Activated CD8-positive, alpha-beta memory T cell treated with anti-CD3 and anti-CD28 coated beads, Interleukin-2, amount 50 U/mL, for 4 hours (primary cell): ENCODE measurements at regions not wholly inside any gene's neighbourhood (a gene's known extent, or its start where the extent isn't known, plus 50 kb on each side); places are given as distances from the start of the nearest gene placed in this dataset.

ENCODE experiments used
- DNase-seq: peaks from one replicate; pipeline ENCODE4 v3.0.0-alpha.2; 2020

GRCh38 chr2:83596592-83597282, 862.3 kb downstream of the SUCLG1 start:
- DNase-seq, result no peak

- DNase-seq, result no peak
Observed at GRCh38 chr2:83595926-83596325, 863.2 kb downstream of the SUCLG1 start.

GRCh38 chr2:83595121-83595690, 863.9 kb downstream of the SUCLG1 start:
- no peak for DNase-seq

DNA sequence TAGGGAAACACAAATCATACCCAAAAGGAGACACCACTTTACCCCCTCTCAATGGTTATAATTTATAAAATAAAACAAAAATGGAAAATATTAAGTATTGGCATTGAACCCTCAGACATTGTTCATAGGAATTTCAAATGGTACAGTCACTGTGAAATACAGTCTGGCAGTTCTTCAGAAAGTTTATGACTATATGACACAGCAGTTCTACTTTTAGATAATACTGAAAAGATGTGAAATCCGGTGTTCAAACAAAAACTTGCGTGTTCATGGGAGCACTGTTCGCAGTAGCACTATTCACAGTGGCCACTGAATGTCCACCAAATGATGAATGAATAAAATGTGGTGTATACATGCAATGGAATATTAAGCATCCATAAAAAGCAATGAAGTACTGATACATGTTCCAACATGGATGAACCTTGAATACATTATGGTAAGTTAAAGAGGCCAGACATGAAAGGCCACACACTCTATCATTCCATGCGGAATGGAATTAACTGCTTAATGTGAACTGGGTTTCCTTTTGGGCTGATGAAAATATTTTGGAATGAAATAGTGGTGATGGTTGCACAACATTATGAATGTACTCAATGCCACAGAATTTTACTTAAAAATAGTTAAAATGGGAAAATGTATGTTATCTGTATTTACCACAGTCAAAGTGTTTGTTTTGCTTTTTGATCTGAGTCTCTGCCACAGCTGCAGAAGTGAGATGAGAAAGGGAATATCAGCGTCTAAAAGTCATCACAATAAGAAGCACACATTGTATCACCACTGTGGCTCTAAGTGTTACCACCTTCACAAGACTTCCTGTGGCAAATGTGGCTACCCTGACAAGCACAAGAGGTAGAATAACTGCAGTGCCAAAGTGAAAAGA, 864.6 kb downstream of the SUCLG1 start:
- no peak for DNase-seq

- DNase-seq, result no peak
Observed at GRCh38 chr2:83587309-83587708, 871.8 kb downstream of the SUCLG1 start.

GRCh38 chr2:83585250-83585649, 873.8 kb downstream of the SUCLG1 start:
- no peak for DNase-seq

DNA sequence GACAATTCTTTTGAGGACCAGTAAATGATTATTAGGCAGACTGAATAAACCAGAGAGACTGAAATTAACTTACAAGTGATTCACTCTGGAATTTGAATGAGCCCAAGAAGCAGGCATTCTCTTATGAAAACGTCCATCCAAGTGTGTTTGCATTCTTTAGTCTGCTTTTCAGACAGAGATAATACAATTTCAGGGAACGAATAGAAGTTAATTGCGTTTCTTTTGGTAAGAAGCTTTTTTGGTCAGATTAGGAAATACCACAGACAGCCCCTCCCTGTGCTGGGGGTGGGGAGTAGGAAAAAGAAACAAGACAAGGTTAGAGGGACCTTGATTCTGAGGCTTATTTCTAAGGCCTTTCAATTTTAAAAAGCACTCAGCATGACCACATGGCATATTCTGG, 874.4 kb downstream of the SUCLG1 start:
- no peak for DNase-seq

GRCh38 chr2:83582589-83582988, 876.5 kb downstream of the SUCLG1 start:
- no peak for DNase-seq

DNA sequence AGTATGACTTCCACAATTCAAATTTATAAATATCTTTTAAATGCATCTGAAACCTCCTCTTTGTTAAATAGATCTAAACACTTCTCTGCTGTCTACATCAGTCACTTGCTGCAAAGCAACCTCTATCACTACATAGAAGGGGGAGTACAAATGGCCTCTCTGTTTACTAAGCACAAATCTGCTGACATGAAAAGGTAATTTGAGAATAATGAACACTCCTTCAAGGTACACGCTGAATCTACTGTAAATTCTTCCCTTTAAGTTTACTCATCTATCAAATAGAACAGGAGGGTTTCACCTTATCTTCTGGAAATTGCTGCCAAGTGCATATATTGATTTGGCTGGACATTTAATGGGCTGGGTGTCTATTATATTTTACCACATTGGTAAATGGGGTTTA, 879.6 kb downstream of the SUCLG1 start:
- no peak for DNase-seq

GRCh38 chr2:83578405-83578804, 880.7 kb downstream of the SUCLG1 start:
- no peak for DNase-seq

GRCh38 chr2:83574614-83575013, 884.5 kb downstream of the SUCLG1 start:
- no peak for DNase-seq

DNA sequence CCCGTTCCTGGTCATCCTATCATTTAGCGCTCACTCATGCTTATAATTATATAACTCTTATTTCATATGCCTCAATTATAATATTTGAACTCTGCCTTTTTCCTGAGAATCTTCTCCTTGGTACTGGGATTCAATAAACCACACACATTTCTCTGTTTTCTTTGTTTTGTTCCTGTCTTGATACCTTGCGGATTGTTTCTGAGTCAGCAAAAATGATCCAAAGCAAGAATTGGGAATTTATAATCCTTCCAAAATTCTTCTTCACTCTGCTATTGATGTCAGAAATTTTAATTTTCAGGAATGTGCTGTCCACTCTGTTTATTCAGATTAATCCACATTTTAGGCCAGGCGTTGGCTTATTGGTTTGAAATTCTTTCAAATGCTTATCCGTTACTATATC, 886.0 kb downstream of the SUCLG1 start:
- DNase-seq, result no peak

GRCh38 chr2:83572400-83572799, 886.7 kb downstream of the SUCLG1 start:
- no peak for DNase-seq

GRCh38 chr2:83567551-83567950, 891.5 kb downstream of the SUCLG1 start:
- no peak for DNase-seq

GRCh38 chr2:83565626-83566025, 893.5 kb downstream of the SUCLG1 start:
- no peak for DNase-seq

GRCh38 chr2:83565181-83565580, 893.9 kb downstream of the SUCLG1 start:
- DNase-seq, result no peak

GRCh38 chr2:83561592-83561991, 897.5 kb downstream of the SUCLG1 start:
- DNase-seq, result no peak

GRCh38 chr2:83536556-83536955, 922.5 kb downstream of the SUCLG1 start:
- no peak for DNase-seq

GRCh38 chr2:83534416-83534815, 924.7 kb downstream of the SUCLG1 start:
- no peak for DNase-seq

DNA sequence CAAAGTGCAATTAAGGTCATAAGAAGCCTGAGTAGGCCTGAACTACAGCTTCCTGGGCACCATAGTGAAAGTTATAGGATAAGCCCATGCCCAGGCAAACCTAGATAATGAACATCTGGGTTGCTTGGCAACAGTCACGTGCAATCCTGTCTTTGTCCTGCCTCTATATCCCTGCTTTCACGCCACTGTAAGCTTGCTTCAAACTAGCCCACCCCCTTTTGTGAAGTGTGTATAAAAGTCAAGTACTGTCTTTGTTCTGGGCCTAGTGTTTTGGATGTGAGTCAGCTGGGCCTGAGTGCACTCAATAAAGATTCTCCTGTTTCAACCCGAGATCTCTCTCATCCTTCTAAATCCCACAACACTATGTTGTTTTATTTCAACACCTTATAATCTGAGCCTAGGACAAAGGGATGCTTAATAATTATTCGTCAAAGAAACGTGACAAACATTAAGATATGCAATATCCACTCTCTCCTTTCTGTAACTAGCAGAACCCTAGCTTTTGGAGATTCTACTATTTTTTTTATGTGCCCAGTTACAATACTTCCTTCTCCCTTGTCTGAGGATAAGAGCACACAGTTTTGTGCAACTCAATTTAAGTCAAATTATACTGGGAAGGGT, 927.8 kb downstream of the SUCLG1 start:
- no peak for DNase-seq

DNA sequence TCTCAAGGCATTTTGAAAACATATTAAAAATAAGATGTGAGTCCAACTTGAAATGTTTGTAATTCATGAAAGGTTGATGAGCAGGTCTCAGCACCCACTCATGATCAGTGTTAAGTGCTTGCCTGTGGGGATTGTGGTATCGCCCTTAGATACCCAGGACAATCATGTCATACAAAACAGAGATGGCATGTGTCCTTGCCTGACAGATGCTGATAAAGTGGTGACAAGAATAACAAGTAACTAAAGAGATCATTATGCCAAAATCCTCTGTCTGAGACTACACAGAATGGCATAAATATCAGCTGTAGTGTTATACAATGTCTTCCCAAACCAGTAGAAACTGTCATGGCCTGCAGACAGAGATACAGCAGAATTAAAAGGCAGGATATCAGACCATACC, 930.3 kb downstream of the SUCLG1 start:
- no peak for DNase-seq

DNA sequence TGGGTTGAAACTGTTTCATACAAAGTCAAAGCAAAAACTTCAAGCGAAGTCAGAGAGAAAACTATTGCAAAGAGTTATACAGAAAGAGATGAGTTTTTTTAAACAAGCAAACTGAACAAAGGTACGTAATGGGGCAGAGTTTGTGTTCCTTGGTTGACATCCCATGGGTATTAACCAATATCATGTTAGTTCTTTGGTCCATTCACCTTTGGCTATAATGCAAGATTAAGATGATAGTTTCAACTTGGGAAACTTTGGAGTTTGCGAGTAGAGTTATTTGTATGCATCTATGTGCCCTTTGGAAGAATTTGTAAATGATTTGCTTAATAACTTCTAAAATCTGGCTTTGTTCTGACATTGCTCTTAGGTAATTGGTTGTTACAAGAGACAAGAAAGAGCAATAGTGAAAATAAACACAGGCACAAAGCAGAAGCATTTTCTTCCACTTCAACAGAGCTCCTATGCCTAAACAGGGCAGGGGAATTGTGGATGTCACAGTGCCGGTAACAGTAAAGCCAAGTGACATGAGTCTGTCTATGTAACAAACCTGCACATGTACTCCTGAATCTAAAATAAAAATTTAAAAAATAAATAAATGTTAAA, 936.1 kb downstream of the SUCLG1 start:
- no peak for DNase-seq

DNA sequence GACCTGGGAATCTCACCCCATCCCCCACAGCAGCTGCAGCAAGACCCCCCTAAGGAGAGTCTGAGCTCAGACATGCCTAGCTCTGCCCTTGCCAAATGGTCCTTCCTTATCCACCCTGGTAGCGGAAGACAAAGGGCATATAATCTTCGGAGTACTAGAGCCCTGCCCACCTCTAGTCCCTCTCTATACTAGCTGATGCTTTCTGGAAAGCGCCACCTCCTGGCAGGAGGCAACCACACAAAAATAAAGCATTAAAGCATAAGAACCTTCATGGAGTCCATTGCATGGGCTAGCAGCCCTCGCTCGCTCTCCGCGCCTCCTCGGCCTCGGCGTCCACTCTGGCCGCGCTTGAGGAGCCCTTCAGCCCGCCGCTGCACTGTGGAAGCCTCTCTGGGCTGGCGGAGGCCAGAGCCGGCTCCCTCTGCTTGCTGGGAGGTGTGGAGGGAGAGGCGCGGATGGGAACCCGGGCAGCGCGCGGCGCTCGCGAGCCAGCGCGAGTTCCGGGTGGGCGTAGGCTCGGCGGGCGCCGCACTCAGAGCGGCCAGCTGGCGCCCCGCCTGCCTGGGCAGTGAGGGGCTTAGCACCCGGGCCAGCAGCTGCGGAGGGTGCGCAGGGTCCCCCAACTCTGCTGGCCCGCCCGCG, 941.2 kb downstream of the SUCLG1 start:
- no peak for DNase-seq
